PFSK-1 (cell line): ENCODE measurements at regions not wholly inside any gene's neighbourhood (a gene's known extent, or its start where the extent isn't known, plus 50 kb on each side); places are given as distances from the start of the nearest gene placed in this dataset.

Experiments used
- POLR2AphosphoS5 ChIP-seq: IDR thresholded peaks from 2 replicates; pipeline ENCODE4 v1.6.1; 2012; ENCODE audit warnings: low read depth, mild to moderate bottlenecking, control low read depth, low read length, moderate library complexity
- REST ChIP-seq, 2 experiments: IDR thresholded peaks; 2 replicates each; pipeline versions ENCODE4 v1.6.1 to v1.8.0; 2011 to 2012; ENCODE audit warnings: low read depth in 2 of 2, low read length in 2 of 2, control low read depth in 1 of 2, inconsistent platforms in 1 of 2, mild to moderate bottlenecking in 1 of 2, moderate library complexity in 1 of 2; ENCODE audit not compliant: insufficient read depth in 1 of 2
- SIN3A ChIP-seq: IDR thresholded peaks from 2 replicates; pipeline ENCODE4 v1.6.1; 2012; ENCODE audit warnings: mild to moderate bottlenecking, low read length, moderate library complexity, borderline replicate concordance; ENCODE audit not compliant: insufficient read depth
- TAF1 ChIP-seq: IDR thresholded peaks from 2 replicates; pipeline ENCODE4 v1.6.1; 2012; ENCODE audit warnings: low read length, control low read depth, borderline replicate concordance; ENCODE audit not compliant: insufficient read depth

GRCh38 chr13:99074693-99075092, 96.8 kb upstream of the DOCK9 start:
- no peak for TF ChIP-seq SIN3A
- no peak for TF ChIP-seq POLR2AphosphoS5
- TF ChIP-seq TAF1, result no peak
- TF ChIP-seq REST (IDR thresholded peaks at IDR 0.05; ENCODE audit: insufficient read depth in 1 of 2, low read depth in 2 of 2, low read length in 2 of 2), result no peak
